HG03064 (cell line): ENCODE measurements at regions not wholly inside any gene's neighbourhood (a gene's known extent, or its start where the extent isn't known, plus 50 kb on each side); places are given as distances from the start of the nearest gene placed in this dataset.

Experiments
- ATAC-seq: cut with Tn5 transposase; IDR thresholded peaks from one replicate; pipeline ENCODE4 v1.9.1; 2021; ENCODE audit warnings: low read depth; ENCODE audit not compliant: unreplicated experiment

GRCh38 chr18:65942104-65942503, 191.3 kb downstream of the CDH7 start:
- no peak for ATAC-seq

DNA sequence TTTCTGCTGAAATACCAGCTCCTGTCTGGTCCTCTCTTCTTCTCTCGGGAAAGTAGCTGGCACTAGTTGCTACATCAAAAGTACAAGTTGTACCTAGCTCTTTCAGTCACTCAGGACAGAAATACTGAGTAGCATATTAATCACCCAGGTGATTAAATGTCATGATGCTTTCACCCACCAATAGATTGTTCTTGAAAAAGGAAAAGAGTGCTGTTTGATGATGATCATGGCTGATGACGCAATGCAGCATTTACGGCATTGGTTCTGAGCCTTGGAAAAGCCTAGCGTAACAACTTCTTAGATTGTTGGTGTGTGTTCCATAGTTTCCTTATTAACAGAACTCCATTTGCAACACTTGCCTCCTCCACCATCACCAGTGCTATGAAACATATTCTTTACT, 190.7 kb downstream of the CDH7 start:
- ATAC-seq: no peak
